ENCODE measurements at regions not wholly inside any gene's neighbourhood (a gene's known extent, or its start where the extent isn't known, plus 50 kb on each side); places are given as distances from the start of the nearest gene placed in this dataset.

DNA sequence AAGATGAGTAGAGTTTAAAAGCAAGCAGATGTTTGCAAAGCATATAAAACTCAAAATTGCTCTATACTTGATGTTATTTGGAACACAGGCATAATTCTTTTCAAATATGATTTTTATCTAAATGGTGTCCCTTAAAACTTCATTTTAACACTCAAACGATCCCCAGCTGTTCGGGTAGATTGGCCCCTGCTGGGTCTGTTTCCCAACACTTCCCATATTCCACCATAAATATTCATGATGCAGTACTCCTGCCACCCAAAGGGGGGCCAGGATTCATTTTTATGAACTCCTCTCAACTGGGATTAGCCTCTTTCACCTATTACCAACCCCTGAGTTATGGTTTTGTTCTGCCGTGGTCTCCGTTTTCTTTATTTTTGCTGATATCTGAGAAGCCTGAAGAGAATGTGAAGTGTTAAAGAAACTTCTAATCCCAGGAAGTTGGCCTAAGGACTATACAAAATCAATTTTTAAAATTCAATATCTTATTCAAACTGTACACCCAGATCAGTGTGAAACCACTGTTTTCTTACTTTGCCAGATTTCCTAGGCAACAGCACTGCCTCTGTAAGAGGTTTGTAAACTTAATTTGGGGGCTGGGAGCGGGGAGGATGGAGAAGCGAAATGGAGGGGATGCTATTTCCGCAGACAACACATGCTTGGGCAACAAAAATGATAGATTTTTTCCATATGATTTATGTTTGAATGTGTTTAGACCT lies 384.1 kb downstream of the DMRT2 start:
- ATAC-seq = no peak

DNA sequence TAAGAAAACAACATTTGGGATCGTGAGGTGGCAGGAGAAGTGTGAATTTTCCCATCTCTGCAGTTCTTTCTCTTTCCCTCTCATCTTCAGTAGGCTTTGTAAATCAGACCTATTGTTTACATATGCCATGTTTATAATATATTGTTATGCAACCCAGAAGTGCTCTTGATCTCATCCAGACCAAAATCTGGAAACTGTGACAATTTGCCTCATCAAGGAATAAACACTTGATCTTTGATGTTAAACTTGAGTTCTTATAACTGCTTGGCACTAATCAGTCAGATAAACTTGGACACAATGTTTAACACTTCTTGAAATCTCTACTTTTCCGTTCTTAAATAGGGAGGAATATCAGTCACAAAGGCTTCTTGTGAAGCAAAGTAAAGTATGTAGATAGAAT lies 384.7 kb downstream of the DMRT2 start:
- no peak for ATAC-seq

DNA sequence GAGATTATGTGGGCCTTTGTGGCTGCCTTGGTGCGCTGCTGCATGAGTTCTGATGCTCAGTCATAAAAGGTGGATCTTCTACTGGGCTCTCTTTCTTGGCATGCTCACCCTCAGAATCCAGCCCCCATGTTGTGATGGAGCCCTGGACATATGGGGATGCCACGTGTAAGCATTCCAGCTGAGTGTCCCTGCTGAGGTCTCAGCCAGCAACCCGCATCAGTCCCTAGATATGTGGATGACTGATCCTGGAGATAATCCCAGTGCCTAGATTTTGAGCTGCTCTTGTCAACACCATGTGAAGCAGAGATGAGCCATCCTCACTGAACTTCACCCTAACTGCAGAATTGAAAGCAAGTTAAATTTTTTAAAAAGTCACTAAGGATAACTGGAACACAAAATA lies 390.1 kb downstream of the DMRT2 start:
- ATAC-seq = no peak

DNA sequence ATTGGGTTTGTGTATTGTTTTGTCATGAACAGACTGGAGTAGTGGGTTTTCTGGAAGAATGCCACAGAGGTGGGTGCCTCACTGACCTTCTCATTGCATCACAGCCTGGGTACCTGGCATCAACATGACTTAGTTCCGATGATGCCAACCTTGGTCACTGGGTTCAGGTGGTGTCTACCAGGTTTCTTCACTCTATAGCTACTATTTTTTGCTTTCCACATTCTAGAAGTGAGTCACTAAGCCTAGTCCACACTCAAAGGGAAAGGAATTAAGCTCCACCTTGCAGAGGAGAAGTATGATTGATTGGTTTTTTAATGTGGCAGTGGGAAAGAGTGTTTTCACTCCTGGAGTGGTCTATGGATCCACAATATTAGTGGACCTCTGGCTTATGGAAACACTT lies 391.9 kb downstream of the DMRT2 start:
- no peak for ATAC-seq

DNA sequence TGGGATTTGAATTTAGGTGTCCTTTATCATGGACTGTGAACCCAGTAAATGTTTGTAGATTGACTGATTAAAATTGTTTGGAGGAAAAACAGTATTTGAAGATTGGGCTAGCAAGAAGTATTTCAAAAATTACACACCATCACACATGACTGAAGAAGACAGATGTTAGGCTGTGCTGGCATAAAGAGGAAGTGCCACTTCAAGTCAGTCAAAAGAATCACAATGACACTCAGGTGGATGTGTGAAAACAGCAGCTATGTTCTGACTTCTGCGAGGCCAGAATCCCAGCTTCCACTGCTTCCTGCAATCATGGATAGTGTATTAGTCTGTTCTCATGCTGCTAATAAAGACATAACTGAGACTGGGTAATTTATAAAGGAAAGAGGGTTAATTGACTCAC lies 393.3 kb downstream of the DMRT2 start:
- ATAC-seq = no peak

DNA sequence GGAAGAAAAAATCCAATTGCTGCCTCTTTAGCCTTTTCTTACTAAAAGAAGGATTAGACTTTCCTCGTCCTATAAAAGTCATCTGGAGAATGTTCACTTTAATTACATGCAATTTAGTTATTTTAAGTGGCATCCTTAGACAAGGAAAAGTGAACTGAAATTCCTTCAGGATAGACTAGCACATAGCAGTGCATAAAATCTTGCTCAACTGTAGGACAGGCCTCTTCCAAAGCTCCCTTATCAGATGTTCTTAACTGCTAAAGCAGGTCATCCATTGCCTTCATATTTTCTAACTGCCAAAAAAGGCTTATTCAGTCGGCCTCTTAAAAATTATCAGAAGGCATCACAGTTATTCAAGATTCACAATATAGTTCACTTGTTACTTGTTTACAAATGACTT lies 396.5 kb downstream of the DMRT2 start:
- no peak for ATAC-seq

DNA sequence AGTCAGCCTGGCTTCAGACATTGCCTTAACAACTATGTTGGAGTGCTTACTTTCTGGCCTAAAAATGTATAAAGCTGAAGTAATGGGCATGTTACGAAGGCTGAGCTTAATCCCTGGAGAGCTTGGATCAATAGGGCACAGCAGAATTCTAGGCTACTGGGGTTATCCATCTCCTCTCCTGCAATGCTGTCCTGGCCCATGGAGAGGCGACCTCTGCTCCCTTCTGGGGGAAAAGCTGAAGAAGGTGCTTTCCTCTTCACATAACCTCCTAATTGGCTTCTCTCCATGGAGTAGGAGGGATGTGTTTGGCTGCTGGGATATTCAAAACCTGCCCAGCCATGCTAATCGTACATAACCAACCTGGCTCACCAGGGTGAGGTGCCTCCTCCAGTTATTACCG lies 403.5 kb downstream of the DMRT2 start:
- no peak for ATAC-seq

DNA sequence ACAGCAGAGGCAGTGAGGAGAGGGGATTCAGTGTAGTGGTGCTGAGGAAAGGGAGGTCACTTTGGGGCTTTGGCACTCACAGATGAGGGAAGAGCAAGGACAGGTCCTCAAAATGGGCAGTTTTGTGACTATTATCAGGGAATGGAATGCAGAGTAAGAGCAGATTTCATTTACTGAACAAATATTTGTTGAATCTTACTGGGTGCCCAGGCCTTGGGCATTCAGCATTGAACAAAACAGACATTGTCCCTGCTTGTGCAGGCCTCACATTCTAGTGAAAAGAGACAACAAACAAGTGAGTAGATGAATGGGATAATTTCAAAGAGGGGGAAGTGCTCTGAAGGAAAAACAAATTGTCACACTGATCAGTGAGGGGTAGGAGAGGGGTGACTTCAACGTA lies 404.1 kb downstream of the DMRT2 start:
- ATAC-seq = no peak

DNA sequence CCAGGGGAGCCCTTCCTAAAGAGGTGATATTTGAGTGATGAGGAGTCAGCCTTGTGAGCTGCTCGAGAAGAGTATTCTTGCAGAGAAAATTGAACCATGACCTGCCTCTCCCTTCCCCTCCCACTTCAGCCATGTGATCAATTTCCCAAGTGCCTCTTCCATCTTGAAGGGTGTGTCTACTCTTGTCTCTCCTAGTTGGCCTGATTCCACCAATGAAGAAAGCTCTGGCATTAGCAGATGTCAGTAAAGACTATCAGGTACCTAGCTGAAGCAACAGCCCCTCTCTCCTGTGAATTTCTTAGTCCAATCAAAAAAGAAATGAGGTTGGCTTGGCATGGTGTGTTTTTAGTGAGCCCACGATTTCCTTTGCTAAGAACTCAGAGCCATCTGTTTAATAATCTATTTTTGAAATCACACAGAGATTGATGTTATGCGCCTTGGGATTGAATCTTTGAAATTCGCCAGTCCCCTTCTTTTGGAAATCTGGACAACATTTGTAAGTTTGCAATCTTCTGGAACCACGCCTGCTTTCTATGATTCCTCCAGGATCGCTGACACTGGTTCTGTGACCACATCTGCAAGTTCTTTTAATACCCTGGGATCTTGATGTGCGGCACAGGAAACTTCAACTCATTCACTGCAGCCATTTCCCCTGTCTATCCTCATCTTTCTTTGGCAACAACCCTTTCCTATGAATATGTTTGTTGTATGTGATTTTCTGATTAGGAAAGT lies 404.6 kb downstream of the DMRT2 start:
- ATAC-seq = no peak

DNA sequence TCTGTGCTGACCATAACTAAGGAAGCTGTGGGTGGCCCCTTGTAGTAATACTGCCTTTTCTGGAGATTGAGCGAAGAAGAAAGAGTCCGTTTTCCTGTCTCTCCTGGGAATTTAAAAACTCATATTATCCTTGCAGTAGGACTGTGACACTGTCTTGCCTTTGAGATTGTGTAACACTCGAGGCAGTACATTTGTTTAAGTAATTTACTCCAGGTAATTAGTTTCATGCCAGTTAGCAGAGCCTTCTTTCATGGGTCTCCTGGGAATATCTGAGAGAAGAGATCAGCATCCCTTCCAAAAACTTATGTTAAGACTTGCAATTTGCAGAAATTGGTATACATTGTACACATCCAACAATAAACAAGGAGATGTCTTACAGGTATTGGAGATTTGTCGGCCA lies 405.6 kb downstream of the DMRT2 start:
- ATAC-seq = no peak

DNA sequence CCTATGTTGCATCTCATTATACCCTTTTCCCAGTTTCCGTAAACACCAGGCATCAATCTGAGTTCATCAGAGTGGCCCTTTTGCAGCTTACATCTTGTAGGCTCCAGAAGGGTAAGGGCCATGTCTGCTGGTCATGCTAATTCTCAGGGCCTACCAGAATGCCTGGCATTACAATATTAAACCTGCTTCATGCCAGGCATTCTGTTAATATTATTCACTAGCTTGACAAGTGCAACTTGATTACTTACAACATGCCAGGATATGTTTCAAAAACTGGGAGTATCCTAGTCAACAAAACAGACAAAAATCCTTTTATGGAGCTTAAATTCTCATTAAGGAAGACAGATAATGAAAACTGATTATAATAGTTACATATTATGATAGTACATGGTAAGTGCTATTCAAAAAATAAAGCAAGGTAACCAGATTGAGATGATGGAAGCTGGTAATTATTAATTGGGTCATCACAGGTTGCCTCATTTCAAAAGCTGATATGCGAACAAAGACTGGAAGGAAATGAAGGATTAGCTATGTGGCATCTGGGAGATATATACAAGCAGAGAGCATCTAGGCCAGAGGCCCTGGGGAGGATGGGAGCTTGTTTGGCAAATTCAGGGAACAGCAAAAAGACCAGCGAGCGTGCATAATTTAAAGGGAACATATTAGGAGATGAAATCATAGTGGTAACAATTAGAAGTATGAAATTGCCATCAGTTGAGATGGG lies 406.3 kb downstream of the DMRT2 start:
- no peak for ATAC-seq

DNA sequence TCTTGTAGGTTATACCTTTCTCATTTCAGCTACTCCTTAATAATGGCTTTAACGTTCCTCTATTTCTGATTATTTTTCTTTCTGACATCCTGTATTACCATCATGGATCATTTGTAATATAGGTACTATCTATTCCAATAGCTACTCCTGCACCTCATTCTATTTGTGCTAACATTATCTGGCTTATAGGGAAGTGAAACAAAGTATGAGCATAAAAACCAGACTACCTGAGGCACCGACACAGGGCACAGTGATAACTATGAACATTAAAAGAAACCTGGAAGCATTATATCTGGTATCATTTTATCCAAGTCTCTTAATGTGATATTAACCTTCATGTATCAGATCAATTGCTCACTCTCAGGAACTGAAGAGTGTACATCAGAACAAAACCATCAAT lies 407.3 kb downstream of the DMRT2 start:
- ATAC-seq = no peak

DNA sequence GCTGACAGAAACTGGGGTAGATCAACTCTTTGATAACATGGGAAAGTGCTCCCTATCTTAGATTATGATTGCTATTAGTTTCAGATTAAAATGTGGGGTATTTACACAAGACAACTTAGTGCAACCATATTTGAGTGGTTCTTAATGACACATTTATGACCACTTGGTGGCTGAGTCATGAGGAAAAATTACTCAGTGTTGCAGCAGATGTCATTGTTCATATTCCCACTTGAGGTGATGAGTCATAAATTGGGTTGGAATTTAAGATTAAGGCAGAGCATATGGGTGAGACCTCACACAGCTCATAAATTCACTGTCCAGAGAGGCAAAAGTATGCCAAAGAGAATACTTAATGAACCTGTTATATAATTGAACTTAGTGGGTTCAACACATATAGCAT lies 408.3 kb downstream of the DMRT2 start:
- ATAC-seq = peak; percentile 28 to 41

DNA sequence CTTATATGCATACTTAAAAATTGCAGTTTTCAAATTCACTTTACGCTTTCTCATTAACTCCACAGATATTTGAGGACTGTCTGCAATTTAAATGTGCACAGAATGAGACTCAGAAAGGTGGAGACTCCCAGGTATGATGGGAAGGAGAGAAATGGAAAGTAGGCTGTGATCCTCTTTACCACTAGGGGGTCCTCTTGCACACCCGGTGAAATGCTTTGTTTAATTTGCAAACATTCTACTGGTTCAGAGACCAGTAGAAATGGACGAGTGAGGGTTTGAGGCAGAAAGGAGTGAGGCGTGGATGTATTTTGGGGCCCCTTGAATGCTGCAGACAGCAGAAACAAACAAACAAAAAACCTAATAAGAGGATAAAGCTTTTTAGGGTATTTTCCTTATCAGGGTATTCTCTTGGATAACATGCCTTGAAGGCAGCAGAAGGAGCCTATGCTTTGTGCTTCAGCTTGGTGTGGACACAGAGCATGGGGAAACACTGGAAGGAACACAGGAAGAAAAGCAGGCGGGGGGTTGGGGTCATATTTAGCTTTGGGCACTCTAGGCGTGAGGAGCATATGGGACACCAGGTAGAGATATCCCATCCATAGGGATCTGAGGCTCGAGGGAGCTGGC lies 410.1 kb downstream of the DMRT2 start:
- no peak for ATAC-seq

DNA sequence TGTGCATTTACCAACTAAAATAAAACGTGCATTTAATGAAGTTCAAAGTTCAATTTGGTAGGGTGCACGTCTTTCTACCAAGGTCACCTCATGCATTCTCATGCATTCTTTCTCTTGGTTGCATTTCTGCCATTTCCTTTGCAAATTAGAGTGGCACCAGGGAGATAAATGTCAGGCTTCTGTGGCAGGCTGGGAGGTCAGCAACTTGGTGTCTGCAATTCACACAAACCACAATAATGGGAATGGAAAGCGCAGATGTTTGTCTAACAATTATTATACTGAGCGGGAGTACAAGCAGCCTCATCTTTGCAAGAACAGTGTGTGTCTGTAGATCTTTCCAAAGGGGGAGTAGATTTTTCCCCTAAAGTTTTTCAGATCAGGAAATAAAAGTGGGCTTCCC lies 411.7 kb downstream of the DMRT2 start:
- ATAC-seq = no peak

DNA sequence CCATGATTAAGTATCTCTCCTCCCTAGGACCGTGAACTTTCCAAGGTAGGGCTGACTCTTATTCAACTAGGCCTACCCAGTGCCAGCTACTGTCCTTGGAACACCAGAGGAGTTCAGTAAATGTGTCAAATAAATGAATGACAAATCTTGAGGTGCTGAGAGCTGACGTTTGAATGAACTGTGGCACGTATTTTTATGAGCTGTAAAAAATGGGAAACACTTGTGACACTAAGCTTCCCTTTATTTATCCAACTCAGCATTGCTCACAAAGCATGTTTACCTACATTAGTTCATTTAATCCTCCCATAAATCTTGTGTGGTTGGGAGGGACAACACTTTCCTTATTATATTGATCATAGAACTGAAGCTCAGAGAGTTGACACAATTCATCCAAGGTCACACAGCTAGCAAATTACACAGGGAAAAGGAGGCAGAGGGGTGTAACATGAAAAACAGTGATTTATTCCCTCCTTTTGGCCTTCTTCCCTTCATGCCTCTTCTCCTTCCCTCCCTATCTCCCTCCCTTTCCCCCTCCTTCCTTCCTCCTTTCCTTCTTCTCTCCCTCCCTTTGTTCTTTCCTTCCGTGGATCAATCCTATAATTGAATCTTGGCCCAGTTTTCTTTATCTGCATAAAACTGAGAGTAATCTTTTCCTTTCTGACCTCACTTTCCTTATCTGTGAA lies 412.6 kb downstream of the DMRT2 start:
- no peak for ATAC-seq

DNA sequence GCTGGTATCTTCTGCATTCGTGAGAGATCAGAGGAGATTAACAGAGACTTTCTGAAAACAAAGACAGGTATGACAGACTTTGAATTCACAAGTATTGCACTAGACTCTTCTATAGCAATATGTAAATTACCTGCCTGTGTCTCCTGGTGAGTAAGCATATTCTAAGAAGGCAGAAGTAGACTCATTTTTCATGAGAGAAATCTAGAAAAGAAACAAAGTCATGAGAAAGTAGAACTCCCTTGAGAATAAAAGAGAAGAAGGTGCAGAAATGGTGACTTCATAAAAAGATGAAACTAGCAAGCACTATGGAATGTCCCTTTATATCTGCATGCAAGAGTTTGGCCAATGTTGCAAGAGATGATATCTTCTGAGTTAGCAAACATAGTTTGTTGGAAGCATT lies 419.8 kb downstream of the DMRT2 start:
- ATAC-seq = peak; percentile 51 to 62

DNA sequence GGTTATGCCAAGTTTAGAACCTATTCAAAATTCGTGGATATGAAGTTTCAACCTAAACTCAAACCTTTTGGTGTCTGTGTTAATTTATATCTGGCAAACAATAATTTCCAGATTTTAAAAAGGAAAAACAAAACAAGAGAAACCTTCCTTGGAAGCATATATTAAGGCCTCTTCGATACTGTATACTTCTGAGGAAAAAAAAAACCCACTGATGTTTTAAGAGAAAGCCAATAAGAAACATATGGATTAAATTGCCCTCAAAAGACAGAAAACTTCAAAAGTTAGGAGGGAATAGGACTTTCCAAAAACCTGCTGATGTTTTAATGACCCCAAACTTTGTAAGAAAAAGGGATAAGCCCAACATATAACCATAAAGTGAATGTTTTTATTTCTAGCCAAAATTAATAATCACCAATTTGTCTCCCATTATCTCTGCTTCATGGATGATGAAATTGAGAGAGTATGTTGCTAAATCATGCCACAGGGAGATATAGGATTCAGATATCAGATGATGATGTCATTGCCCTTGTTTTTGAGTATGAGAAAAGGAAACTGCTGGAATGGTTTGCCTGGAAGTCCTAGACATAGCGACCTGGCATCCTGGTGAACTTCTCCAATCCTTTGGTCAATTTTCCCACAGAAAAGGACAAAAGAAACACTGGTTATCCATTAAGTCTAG lies 423.9 kb downstream of the DMRT2 start:
- ATAC-seq = no peak

DNA sequence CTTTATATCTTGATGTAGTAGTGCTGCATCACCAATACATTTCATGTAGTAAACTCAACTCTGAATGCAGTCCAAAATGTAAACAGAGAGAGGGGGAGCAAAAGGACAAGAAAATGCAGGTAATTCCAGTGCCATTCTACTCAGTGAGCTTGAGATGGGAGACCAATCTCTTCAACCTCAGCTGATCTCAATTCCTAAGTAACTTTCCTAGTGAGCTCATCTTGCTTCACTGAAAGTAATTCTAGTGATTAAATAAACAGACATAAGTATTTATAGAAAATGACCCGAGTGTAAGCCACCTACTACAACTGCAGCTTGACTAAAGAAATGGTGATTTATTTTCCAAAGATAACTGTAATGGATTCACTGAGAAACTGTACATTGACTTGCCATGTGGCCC lies 424.5 kb downstream of the DMRT2 start:
- no peak for ATAC-seq

DNA sequence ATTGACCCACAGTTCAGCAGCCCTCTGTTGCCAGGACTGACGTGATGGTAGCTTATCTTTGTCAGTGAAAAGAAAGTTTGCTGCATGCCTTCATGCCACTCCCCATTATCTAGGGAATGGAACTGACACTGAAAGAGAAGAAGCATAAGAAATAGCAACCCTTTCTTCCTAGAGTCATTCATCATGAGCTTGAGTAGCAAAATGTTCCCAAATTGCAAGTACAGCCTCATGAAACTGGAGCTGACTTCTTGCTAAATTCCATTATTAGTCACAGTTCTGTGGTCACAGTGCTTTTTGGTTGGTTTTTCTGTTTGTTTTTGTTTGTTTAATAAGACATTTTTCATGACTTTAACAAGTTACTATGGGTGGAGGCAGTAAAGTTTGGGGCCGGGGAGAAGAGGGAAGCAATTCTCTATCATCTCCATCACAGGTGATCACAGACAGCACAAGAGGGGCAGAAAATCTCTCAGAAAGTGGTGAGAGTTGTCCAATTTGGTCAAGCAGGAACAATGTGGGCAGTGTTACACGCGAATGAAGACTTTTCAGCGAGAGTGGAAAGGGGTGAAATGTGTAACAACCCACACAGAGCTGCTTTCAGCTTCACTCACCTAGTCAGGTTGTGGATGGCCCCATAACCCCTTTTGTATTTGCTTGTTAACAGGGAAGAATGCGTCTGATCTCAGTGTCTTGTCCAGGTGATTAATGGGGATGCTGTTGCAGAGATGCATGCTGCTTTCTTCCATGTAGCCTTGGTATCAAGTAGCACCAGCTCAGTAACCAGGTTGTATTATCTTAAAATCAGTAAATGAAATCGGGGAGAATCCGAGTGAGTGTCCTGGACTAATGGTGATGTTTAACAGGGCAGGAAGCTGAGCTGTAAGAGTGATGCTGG lies 440.4 kb downstream of the DMRT2 start:
- ATAC-seq = no peak

DNA sequence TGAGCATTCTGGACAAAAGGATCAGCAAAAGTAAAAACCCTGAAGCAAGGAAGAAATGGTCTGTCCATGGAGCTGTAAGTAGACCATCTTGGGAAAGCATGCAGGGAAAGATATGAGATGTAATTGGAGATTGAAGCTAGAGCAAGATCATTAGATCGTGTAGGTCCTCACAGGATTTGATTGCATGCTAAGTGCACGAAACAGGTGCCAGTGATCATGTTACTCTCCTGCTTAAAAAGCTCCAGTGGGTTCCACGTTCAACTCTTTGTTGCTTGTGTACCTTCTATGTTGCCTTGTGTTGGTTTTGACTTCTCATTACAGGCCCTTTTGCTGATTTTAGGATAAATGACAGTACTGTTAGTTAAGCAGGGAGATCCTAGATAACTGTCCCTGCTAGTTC lies 442.0 kb downstream of the DMRT2 start:
- ATAC-seq = no peak

All from activated CD4-positive, CD25-positive, alpha-beta regulatory T cell treated with anti-CD3 and anti-CD28 coated beads, Interleukin-2, amount 50 U/mL, for 24 hours (primary cell).